Nephron progenitor cell (in vitro differentiated cells): ENCODE measurements at regions not wholly inside any gene's neighbourhood (a gene's known extent, or its start where the extent isn't known, plus 50 kb on each side); places are given as distances from the start of the nearest gene placed in this dataset.
A peak's percentile ranks its signal among the peaks of the same experiment; 100 is the strongest.

ENCODE experiments used
- DNase-seq: peaks from one replicate; pipeline ENCODE4 v3.0.0; 2021
- H3K27ac Mint-ChIP-seq: 2 replicates; pipeline ENCODE4 v1.8.0; 2021; ENCODE audit warnings: mild to moderate bottlenecking, moderate library complexity, mixed read lengths
- H3K27me3 Mint-ChIP-seq: 2 replicates; pipeline ENCODE4 v1.8.0; 2021; ENCODE audit warnings: mild to moderate bottlenecking, low read depth, mixed read lengths; ENCODE audit not compliant: poor library complexity
- H3K36me3 Mint-ChIP-seq: 2 replicates; pipeline ENCODE4 v1.8.0; 2021; ENCODE audit warnings: low read depth, mixed read lengths
- H3K4me1 Mint-ChIP-seq: 2 replicates; pipeline ENCODE4 v1.8.0; 2021; ENCODE audit warnings: mixed read lengths
- H3K4me3 Mint-ChIP-seq: 2 replicates; pipeline ENCODE4 v1.8.0; 2021; ENCODE audit warnings: mild to moderate bottlenecking, moderate library complexity, mixed read lengths
- H3K9me3 Mint-ChIP-seq: 2 replicates; pipeline ENCODE4 v1.8.0; 2021; ENCODE audit warnings: mild to moderate bottlenecking, moderate library complexity, mixed read lengths
- TF ChIP-seq, protein P1 (sequence below): fragments of 200-600 bp; sonication (generic); IDR thresholded peaks from 2 replicates; pipeline ENCODE4 v1.5.0; 2021; ENCODE audit warnings: antibody characterized with exemption

GRCh38 chr2:9099341-9099751, 95.9 kb upstream of the MBOAT2 start:
- no peaks in the 10 kb centered on the region for H3K36me3 Mint-ChIP-seq
- no peak overlapping the region for H3K4me3 Mint-ChIP-seq
- peaks cover 22% of the 10 kb centered on the region for H3K27me3 Mint-ChIP-seq
- no peaks in the 10 kb centered on the region for H3K9me3 Mint-ChIP-seq
- no peak for DNase-seq
- no peak overlapping the region for H3K27ac Mint-ChIP-seq
- TF ChIP-seq, protein P1, sequence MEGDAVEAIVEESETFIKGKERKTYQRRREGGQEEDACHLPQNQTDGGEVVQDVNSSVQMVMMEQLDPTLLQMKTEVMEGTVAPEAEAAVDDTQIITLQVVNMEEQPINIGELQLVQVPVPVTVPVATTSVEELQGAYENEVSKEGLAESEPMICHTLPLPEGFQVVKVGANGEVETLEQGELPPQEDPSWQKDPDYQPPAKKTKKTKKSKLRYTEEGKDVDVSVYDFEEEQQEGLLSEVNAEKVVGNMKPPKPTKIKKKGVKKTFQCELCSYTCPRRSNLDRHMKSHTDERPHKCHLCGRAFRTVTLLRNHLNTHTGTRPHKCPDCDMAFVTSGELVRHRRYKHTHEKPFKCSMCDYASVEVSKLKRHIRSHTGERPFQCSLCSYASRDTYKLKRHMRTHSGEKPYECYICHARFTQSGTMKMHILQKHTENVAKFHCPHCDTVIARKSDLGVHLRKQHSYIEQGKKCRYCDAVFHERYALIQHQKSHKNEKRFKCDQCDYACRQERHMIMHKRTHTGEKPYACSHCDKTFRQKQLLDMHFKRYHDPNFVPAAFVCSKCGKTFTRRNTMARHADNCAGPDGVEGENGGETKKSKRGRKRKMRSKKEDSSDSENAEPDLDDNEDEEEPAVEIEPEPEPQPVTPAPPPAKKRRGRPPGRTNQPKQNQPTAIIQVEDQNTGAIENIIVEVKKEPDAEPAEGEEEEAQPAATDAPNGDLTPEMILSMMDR: no peak
- peaks cover 68% of the 10 kb centered on the region for H3K4me1 Mint-ChIP-seq

GRCh38 chr2:9097892-9098291, 94.4 kb upstream of the MBOAT2 start:
- Mint-ChIP-seq H3K9me3 (no peaks in the 10 kb centered on the region), H3K27ac (no peak overlapping the region), H3K27me3 (peaks cover 33% of the 10 kb centered on the region), H3K36me3 (no peaks in the 10 kb centered on the region), H3K4me3 (no peak overlapping the region), H3K4me1 (peaks cover 68% of the 10 kb centered on the region)
- no peak for DNase-seq
- TF ChIP-seq, protein P1: no peak

DNA sequence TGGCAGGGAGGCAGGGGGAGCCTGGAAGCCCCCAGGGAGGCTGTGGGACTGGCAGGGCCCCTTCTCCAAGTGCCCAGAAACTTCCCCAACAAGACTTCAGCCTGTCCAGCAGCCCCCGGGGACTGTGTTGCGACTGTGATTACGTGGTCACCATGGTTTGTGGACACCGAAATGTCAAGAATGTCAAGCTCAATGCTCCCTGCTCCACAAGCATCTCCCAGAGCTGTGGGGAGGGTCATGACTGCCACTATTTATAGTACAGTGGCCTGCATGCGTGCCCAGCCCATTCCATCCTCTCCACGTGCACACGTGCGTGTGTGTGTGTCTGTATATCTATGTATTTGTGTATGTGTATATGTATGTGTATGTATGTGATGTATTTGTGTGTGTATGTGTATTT, 93.8 kb upstream of the MBOAT2 start:
- Mint-ChIP-seq H3K27ac (no peak overlapping the region), H3K4me1 (peaks cover 65% of the 10 kb centered on the region), H3K27me3 (peaks cover 30% of the 10 kb centered on the region), H3K36me3 (no peaks in the 10 kb centered on the region), H3K4me3 (no peak overlapping the region), H3K9me3 (no peaks in the 10 kb centered on the region)
- TF ChIP-seq, protein P1: no peak
- DNase-seq: no peak

- H3K4me1 Mint-ChIP-seq: peaks cover 61% of the 10 kb centered on the region
- no peak overlapping the region for H3K27ac Mint-ChIP-seq
- H3K9me3 Mint-ChIP-seq: no peaks in the 10 kb centered on the region
- peaks cover 28% of the 10 kb centered on the region for H3K27me3 Mint-ChIP-seq
- DNase-seq: no peak
- no peak overlapping the region for H3K4me3 Mint-ChIP-seq
- no peaks in the 10 kb centered on the region for H3K36me3 Mint-ChIP-seq
- TF ChIP-seq, protein P1: no peak
These were observed 93.3 kb upstream of the MBOAT2 start for GRCh38 chr2:9096761-9097160.

DNA sequence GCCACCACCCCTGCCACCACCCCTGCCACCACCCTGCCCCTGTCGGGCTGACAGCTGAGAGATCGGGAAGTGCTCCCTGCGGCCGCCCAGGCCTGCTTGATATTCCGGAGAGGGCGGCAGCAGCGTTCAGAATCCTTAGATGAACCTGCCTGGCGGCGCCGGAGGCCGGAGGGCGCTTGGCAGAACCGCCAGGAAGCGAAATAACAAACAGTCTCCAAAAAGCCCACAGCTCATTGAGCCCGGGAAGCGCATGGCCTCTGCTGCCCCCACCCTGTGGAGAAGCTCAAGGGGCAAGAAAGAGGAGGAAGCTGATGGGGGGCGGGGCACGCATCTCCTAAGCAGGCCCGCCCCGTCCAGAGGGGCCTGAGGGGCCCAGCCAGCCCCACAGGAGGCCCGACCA, 92.2 kb upstream of the MBOAT2 start:
- TF ChIP-seq, protein P1: no peak
- Mint-ChIP-seq H3K9me3 (no peaks in the 10 kb centered on the region), H3K36me3 (no peaks in the 10 kb centered on the region), H3K4me1 (peaks cover 56% of the 10 kb centered on the region), H3K27me3 (peaks cover 26% of the 10 kb centered on the region), H3K4me3 (peak overlapping the region; percentile 25), H3K27ac (no peak overlapping the region)
- DNase-seq: peak; percentile 42

GRCh38 chr2:9095226-9095625, 91.7 kb upstream of the MBOAT2 start:
- TF ChIP-seq, protein P1: no peak
- H3K27me3 Mint-ChIP-seq: peaks cover 26% of the 10 kb centered on the region
- H3K27ac Mint-ChIP-seq: no peak overlapping the region
- H3K4me1 Mint-ChIP-seq: peaks cover 56% of the 10 kb centered on the region
- no peak for DNase-seq
- H3K4me3 Mint-ChIP-seq: peak overlapping the region; percentile 25
- H3K9me3 Mint-ChIP-seq: no peaks in the 10 kb centered on the region
- no peaks in the 10 kb centered on the region for H3K36me3 Mint-ChIP-seq
